Panc1 (cell line): ENCODE measurements at regions not wholly inside any gene's neighbourhood (a gene's known extent, or its start where the extent isn't known, plus 50 kb on each side); places are given as distances from the start of the nearest gene placed in this dataset.

ENCODE experiments used
- ATAC-seq: fragments of 200-7000 bp; cut with Tn5 transposase; 2 replicates; pipeline ENCODE4 v1.9.1; 2020; ENCODE audit warnings: mild to moderate bottlenecking, moderate library complexity
- BruUV-seq: library from RNA; stranded (reverse); fragments of 400-500 nt; replicated peaks from 2 replicates; lab custom pipeline; 2021; lab: Mats Ljungman, UMichigan
- CTCF ChIA-PET: fragments of 300-600 bp; sonication (Branson Sonifier 250); formaldehyde crosslinking; loops from one replicate; lab custom pipeline; 2022; ENCODE audit warnings: antibody characterized with exemption; lab: Charles Lee
- POLR2A ChIA-PET: fragments of 300-600 bp; sonication (Branson Sonifier 250); formaldehyde crosslinking; loops from one replicate; lab custom pipeline; 2022; ENCODE audit warnings: antibody characterized with exemption; lab: Charles Lee
- DNase-seq: peaks from one replicate; pipeline ENCODE4 v3.0.0-alpha.2; 2010; ENCODE audit warnings: low read depth, low spot score
- H3K27ac ChIP-seq: 2 replicates; pipeline ENCODE4 v1.5.1; 2011; ENCODE audit warnings: mild to moderate bottlenecking, low read length, inconsistent platforms
- H3K27me3 ChIP-seq: fragments of 200-500 bp; sonication (Bioruptor generic); 2 replicates; pipeline ENCODE4 v1.6.0; 2014; ENCODE audit warnings: low read length, inconsistent platforms; ENCODE audit not compliant: control insufficient read depth, insufficient read depth
- H3K36me3 ChIP-seq: fragments of 200-500 bp; sonication (Bioruptor generic); 2 replicates; pipeline ENCODE4 v1.5.1; 2014; ENCODE audit warnings: inconsistent platforms, mild to moderate bottlenecking, low read length, moderate library complexity; ENCODE audit not compliant: control insufficient read depth, insufficient read depth
- H3K4me1 ChIP-seq: 2 replicates; pipeline ENCODE4 v1.5.1; 2011; ENCODE audit warnings: inconsistent platforms, mild to moderate bottlenecking, low read length, moderate library complexity; ENCODE audit not compliant: control insufficient read depth, insufficient read depth
- H3K4me3 ChIP-seq, 2 experiments: 2 replicates each; pipeline ENCODE4 v1.5.1; 2011 to 2012; ENCODE audit warnings: low read depth in 2 of 2, low read length in 2 of 2, mild to moderate bottlenecking in 2 of 2, inconsistent platforms in 1 of 2, moderate library complexity in 1 of 2
- H3K9me3 ChIP-seq: fragments of 200-500 bp; sonication (Bioruptor generic); 2 replicates; pipeline ENCODE4 v1.5.1; 2014; ENCODE audit warnings: low read depth, mild to moderate bottlenecking, inconsistent platforms, low read length, moderate library complexity; ENCODE audit not compliant: control insufficient read depth, insufficient read depth
- CTCF ChIP-seq: fragments of 450-650 bp; IDR thresholded peaks from 2 replicates; pipeline ENCODE4 v1.5.1; 2017; ENCODE audit warnings: mild to moderate bottlenecking
- POLR2AphosphoS5 ChIP-seq: IDR thresholded peaks from 2 replicates; pipeline ENCODE4 v1.6.1; 2012; ENCODE audit warnings: mild to moderate bottlenecking, low read depth, low read length, moderate library complexity
- REST ChIP-seq, 2 experiments: IDR thresholded peaks; 2 replicates each; pipeline ENCODE4 v1.6.1; 2011 to 2012; ENCODE audit warnings: low read depth in 2 of 2, control low read depth in 1 of 2, low read length in 1 of 2, mild to moderate bottlenecking in 1 of 2, moderate library complexity in 1 of 2; ENCODE audit not compliant: insufficient read depth in 1 of 2
- SIN3A ChIP-seq: IDR thresholded peaks from 2 replicates; pipeline ENCODE4 v1.6.1; 2012; ENCODE audit warnings: low read depth, mild to moderate bottlenecking, low read length, moderate library complexity, borderline replicate concordance; ENCODE audit not compliant: insufficient read depth
- TCF7L2 ChIP-seq: IDR thresholded peaks from 2 replicates; pipeline ENCODE4 v1.6.1; 2011; ENCODE audit warnings: mild to moderate bottlenecking, low read depth, low read length, inconsistent platforms
- in situ Hi-C: cut with HindIII; loops from 2 replicates; pipeline ENCODE4 v1.10.0; 2016; ENCODE audit warnings: low sequenced_read_pairs, low pct_unique_long_range_greater_than_20kb
- intact Hi-C: fragments of 100-400 bp; cut with micrococcal nuclease; formaldehyde crosslinking; loops from one replicate; pipeline ENCODE4 v1.10.0; 2022; ENCODE audit not compliant: unreplicated experiment

GRCh38 chr9:1538301-1538700 lies 476.8 kb upstream of the SMARCA2 start:
- BruUV-seq = no TSS peak
- ATAC-seq = no peak
- Histone ChIP-seq H3K4me3 (no peak overlapping the region), H3K9me3 (no peaks in the 10 kb centered on the region), H3K36me3 (no peaks in the 10 kb centered on the region), H3K27me3 (no peaks in the 10 kb centered on the region), H3K27ac (no peak overlapping the region), H3K4me1 (no peaks in the 10 kb centered on the region)
- no peak for TF ChIP-seq TCF7L2
- no peak for TF ChIP-seq SIN3A
- TF ChIP-seq CTCF = no peak
- no peak for TF ChIP-seq REST (IDR thresholded peaks at IDR 0.05; ENCODE audit: insufficient read depth in 1 of 2, low read depth in 2 of 2, low read length in 1 of 2)
- TF ChIP-seq POLR2AphosphoS5 = no peak
- CTCF ChIA-PET = no interaction called here
- DNase-seq = no peak
- POLR2A ChIA-PET = no interaction called here
- intact Hi-C loops = no loop called here
- in situ Hi-C loops = no loop called here

GRCh38 chr9:1539216-1539615 lies 475.9 kb upstream of the SMARCA2 start:
- DNase-seq = no peak
- intact Hi-C loops = no loop called here
- ChIA-PET CTCF (no interaction called here), POLR2A (no interaction called here)
- H3K4me3 ChIP-seq = no peak overlapping the region
- H3K27me3 ChIP-seq = no peaks in the 10 kb centered on the region
- no peak for TF ChIP-seq CTCF
- TF ChIP-seq SIN3A = no peak
- no peak for TF ChIP-seq REST (IDR thresholded peaks at IDR 0.05; ENCODE audit: insufficient read depth in 1 of 2, low read depth in 2 of 2, low read length in 1 of 2)
- no peak for TF ChIP-seq POLR2AphosphoS5
- no peak for TF ChIP-seq TCF7L2
- no peak for ATAC-seq
- H3K4me1 ChIP-seq = no peaks in the 10 kb centered on the region
- no peaks in the 10 kb centered on the region for H3K36me3 ChIP-seq
- no TSS peak for BruUV-seq
- no peak overlapping the region for H3K27ac ChIP-seq
- no peaks in the 10 kb centered on the region for H3K9me3 ChIP-seq
- in situ Hi-C loops = no loop called here
